ENCODE measurements at regions not wholly inside any gene's neighbourhood (a gene's known extent, or its start where the extent isn't known, plus 50 kb on each side); places are given as distances from the start of the nearest gene placed in this dataset.

GRCh38 chr13:64866331-64866730 is 2363.8 kb downstream of the PCDH9 start:
- DNase-seq (ENCODE audit: low spot score in 2 of 2): no peak
- Histone ChIP-seq H3K4me1 (no peaks in the 10 kb centered on the region), H3K9me3 (peaks cover 0 to 16% (median 0%) of the 10 kb centered on the region in 4 donors), H3K27ac (no peak overlapping the region), H3K4me3 (no peak overlapping the region), H3K36me3 (no peaks in the 10 kb centered on the region), H3K27me3 (no peaks in the 10 kb centered on the region)
- TF ChIP-seq CTCF (IDR thresholded peaks at IDR 0.05): no peak
- TF ChIP-seq POLR2A (IDR thresholded peaks at IDR 0.05): no peak
- TF ChIP-seq EP300 (IDR thresholded peaks at IDR 0.05): no peak

- H3K4me1 ChIP-seq: no peaks in the 10 kb centered on the region
- no peak for TF ChIP-seq EP300 (IDR thresholded peaks at IDR 0.05)
- TF ChIP-seq CTCF (IDR thresholded peaks at IDR 0.05): no peak
- no peak for TF ChIP-seq POLR2A (IDR thresholded peaks at IDR 0.05)
- no peaks in the 10 kb centered on the region for H3K36me3 ChIP-seq
- DNase-seq (ENCODE audit: low spot score in 2 of 2): no peak
- H3K27ac ChIP-seq: no peak overlapping the region
- H3K27me3 ChIP-seq: no peaks in the 10 kb centered on the region
- no peak overlapping the region for H3K4me3 ChIP-seq
- H3K9me3 ChIP-seq: no peaks in the 10 kb centered on the region
These were observed 2374.6 kb downstream of the PCDH9 start for GRCh38 chr13:64855506-64855905.

GRCh38 chr13:64850017-64850416 is 2380.1 kb downstream of the PCDH9 start:
- TF ChIP-seq CTCF (IDR thresholded peaks at IDR 0.05) (no peak), EP300 (IDR thresholded peaks at IDR 0.05) (no peak), POLR2A (IDR thresholded peaks at IDR 0.05) (no peak)
- DNase-seq (ENCODE audit: low spot score in 2 of 2): no peak
- H3K27ac ChIP-seq: no peak overlapping the region

GRCh38 chr13:64849196-64849595 is 2380.9 kb downstream of the PCDH9 start:
- H3K27ac ChIP-seq: no peak overlapping the region
- no peak for DNase-seq (ENCODE audit: low spot score in 2 of 2)

More at GRCh38 chr13:64850017-64850416, 2380.1 kb downstream of the PCDH9 start:
- Histone ChIP-seq H3K9me3 (no peaks in the 10 kb centered on the region), H3K4me3 (no peak overlapping the region), H3K4me1 (no peaks in the 10 kb centered on the region), H3K27me3 (no peaks in the 10 kb centered on the region), H3K36me3 (no peaks in the 10 kb centered on the region)

GRCh38 chr13:64847767-64848166 is 2382.4 kb downstream of the PCDH9 start:
- Histone ChIP-seq H3K4me3 (no peak overlapping the region), H3K27me3 (no peaks in the 10 kb centered on the region), H3K27ac (no peak overlapping the region), H3K36me3 (no peaks in the 10 kb centered on the region), H3K9me3 (no peaks in the 10 kb centered on the region), H3K4me1 (no peaks in the 10 kb centered on the region)
- WGBS, 2 donors: 82 to 87% methylated on average over 6 of the region's 6 CpGs
- TF ChIP-seq CTCF (IDR thresholded peaks at IDR 0.05) (no peak), EP300 (IDR thresholded peaks at IDR 0.05) (no peak), POLR2A (IDR thresholded peaks at IDR 0.05) (no peak)
- DNase-seq (ENCODE audit: low spot score in 2 of 2): no peak

More at GRCh38 chr13:64849196-64849595, 2380.9 kb downstream of the PCDH9 start:
- Histone ChIP-seq H3K27me3 (no peaks in the 10 kb centered on the region), H3K4me3 (no peak overlapping the region), H3K9me3 (no peaks in the 10 kb centered on the region), H3K4me1 (no peaks in the 10 kb centered on the region), H3K36me3 (no peaks in the 10 kb centered on the region)
- TF ChIP-seq POLR2A (IDR thresholded peaks at IDR 0.05) (no peak), CTCF (IDR thresholded peaks at IDR 0.05) (no peak), EP300 (IDR thresholded peaks at IDR 0.05) (no peak)
